C4-2B (cell line): ENCODE measurements at regions not wholly inside any gene's neighbourhood (a gene's known extent, or its start where the extent isn't known, plus 50 kb on each side); places are given as distances from the start of the nearest gene placed in this dataset.

Experiments
- CTCF ChIP-seq: fragments of 450-650 bp; conservative IDR thresholded peaks from 2 replicates; pipeline ENCODE4 v1.5.1; 2017; ENCODE audit warnings: mild to moderate bottlenecking
- ZFX ChIP-seq: fragments of 450-650 bp; IDR thresholded peaks from 2 replicates; pipeline ENCODE4 v1.6.1; 2017

- TF ChIP-seq CTCF (no peak), ZFX (no peak)
These were observed 106.3 kb downstream of the OGFRL1 start for GRCh38 chr6:71394926-71395325.
